GM21786 (cell line): ENCODE measurements at regions not wholly inside any gene's neighbourhood (a gene's known extent, or its start where the extent isn't known, plus 50 kb on each side); places are given as distances from the start of the nearest gene placed in this dataset.
"Not testable (repeated sequence)": the region's sequence is repeated elsewhere in the genome, so short reads cannot be mapped to it uniquely, and the experiment has no call there.

ENCODE experiments used
- ATAC-seq: cut with Tn5 transposase; IDR thresholded peaks from one replicate; pipeline ENCODE4 v1.9.1; 2021; ENCODE audit not compliant: unreplicated experiment

GRCh38 chr14:45727133-45727532 is 474.1 kb upstream of the MIS18BP1 start:
- ATAC-seq, result no peak

DNA sequence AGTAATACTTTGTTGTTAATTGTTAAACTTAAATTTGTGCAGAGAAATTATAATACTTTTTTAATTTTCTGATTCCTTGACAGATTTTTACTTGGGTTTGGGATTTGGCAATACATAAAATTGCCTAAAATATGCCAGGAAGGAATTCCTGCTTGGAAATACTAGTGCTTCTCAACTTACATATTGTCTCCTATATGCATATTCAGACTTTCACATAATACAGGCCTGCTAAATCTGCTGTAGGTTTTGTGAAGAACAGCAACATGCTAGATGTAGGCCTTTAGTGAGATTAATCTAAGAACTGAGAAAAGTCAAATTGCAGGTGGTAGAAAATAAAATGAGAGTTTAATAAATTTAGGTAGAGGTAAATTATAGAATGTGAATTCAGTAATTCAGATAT is 468.5 kb upstream of the MIS18BP1 start:
- no peak for ATAC-seq

GRCh38 chr14:45716572-45716971 is 463.6 kb upstream of the MIS18BP1 start:
- no peak for ATAC-seq

DNA sequence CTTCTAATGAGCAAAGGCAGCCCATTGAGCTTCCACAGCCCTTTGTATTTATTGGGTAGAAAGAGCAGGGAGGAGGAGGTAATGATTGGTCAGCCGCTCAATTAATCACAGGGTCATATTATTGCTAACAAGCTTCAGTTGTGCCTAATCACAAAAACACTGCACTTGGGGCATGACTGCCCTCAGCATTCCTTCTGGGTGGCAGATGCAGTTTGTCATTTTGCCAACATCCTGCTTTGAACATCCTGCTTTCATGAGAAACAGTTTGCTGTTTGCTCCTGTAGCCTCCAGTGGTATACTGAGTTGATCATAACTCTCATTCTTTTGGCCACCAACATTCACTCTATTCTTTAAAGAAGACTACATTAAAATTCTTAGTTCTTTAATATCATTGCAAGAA is 462.9 kb upstream of the MIS18BP1 start:
- no peak for ATAC-seq

DNA sequence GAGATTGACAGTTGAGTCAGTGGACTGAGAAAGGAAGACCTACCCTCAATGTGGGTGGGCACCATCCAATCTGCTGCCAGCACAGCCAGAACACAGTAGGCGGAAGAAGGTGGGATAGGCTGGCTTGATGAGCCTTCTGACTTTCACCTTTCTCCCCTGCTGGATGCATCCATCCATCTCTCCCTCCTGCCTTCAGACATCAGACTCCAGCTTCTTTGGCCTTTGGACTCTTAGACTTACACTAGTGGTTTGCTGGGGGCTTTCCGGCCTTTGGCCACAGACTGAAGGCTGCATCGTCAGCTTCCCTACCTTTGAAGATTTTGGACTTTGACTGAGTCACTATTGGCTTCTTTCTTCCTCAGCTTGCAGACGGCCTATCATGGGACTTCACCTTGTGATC is 456.5 kb upstream of the MIS18BP1 start:
- ATAC-seq, result no peak

- ATAC-seq, result no peak
Observed at GRCh38 chr14:45705940-45706534, 453.0 kb upstream of the MIS18BP1 start.

GRCh38 chr14:45699471-45699870 is 446.5 kb upstream of the MIS18BP1 start:
- no peak for ATAC-seq

DNA sequence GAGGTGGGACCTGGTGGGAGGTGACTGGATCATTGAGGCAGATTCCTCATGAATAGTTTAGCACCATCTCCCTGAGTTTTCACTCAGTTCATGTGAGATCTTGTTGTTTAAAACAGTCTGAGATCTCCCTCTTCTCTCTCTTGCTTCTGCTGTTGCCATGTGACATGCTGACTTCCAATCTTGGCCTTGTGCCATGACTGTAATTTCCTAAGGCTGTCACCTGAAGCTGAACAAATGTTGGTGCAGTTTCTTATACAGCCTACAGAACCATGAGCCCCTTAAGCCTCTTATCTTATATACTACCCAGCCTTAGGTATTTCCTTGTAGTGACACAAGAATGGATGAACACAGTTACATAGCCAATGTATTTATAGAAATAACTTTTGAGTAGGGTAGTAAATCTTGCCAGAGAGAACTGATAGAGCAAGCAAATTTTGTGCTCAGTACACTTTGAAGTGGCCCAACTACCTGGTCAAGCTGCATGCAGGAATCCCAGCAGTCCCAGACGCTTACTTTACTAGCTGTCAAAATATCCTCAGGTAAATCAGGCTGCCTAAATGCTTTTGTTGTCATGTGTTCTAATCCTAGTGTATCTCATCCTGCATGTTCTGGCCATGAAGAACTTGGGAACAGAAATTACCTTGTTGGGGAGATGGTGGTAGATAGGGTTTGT is 445.6 kb upstream of the MIS18BP1 start:
- no peak for ATAC-seq

DNA sequence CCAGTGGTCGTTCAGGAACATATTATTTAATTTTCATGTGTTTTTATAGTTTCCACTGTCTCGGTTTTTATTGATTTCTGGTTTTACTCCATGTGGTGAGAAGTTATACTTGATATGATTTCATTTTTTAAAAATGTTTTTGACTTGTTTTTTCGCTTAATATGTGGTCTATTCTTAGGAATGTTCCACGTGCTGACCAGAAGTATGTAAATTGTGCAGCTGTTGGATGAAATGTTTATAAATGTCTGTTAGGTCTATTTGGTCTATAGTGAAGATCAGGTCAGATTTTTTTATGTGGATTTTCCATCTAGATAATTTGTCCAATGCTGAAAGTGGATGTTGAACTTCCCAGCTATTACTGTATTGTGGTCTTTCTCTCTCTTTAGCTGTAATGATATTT is 433.8 kb upstream of the MIS18BP1 start:
- no peak for ATAC-seq

DNA sequence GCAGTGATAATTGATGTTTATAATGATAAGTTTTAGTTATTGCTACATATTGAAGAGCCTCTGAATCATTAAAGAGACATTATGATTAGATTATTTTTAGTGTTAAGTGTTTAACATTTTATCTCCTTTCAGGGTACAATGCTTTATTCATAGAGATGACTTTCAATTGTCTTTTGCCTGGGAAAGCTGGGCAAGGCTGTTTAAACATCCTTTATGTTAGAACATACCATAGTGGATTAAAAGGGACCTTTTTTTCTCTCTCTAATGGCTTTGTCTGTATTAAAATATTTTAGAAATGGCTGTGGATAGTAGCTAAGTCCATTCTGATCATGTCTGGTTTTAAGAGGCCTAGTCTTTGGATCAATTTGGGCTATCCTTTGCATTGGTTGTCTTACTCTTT is 427.5 kb upstream of the MIS18BP1 start:
- no peak for ATAC-seq

DNA sequence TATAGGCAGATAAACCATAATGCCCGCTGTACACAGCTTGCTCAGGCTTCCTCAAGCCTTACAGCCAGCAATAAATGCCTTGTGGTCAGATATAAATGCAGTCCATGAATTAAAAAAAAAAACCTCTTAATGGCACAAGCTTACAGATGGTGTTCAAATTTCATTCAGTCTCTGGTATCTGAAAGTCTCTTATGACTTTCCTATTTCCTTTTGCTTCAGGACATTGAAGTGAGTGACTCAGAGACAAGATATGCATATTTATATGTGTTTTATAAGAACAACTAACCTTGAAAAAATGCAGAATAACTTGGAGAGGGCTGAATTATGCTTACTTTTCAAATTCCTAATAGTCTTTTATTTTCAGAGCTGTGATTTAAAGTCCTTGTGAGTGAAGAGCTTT is 426.9 kb upstream of the MIS18BP1 start:
- ATAC-seq, result no peak

- ATAC-seq, result no peak
Observed at GRCh38 chr14:45678163-45678562, 425.2 kb upstream of the MIS18BP1 start.

- no peak for ATAC-seq
Observed at GRCh38 chr14:45673420-45673819, 420.4 kb upstream of the MIS18BP1 start.

- ATAC-seq, result no peak
Observed at GRCh38 chr14:45664668-45665356, 411.8 kb upstream of the MIS18BP1 start.

DNA sequence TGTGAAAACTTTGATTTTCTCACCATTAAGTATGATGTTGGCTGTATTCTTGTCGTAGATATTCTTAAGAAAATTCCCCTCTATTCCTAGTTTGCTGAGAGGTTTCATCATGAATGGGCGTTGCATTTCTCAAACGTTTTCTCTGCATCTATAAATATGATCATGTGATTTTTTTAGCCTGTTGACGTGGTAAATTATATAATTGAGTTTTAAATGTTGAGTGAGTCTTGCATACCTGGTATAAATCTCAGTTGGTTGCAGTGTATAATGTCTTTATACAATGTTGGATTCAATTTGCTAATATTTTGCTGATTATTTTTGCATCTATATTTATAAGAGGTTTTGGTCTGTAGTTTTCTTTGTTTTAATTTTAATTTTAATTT is 405.9 kb upstream of the MIS18BP1 start:
- no peak for ATAC-seq

DNA sequence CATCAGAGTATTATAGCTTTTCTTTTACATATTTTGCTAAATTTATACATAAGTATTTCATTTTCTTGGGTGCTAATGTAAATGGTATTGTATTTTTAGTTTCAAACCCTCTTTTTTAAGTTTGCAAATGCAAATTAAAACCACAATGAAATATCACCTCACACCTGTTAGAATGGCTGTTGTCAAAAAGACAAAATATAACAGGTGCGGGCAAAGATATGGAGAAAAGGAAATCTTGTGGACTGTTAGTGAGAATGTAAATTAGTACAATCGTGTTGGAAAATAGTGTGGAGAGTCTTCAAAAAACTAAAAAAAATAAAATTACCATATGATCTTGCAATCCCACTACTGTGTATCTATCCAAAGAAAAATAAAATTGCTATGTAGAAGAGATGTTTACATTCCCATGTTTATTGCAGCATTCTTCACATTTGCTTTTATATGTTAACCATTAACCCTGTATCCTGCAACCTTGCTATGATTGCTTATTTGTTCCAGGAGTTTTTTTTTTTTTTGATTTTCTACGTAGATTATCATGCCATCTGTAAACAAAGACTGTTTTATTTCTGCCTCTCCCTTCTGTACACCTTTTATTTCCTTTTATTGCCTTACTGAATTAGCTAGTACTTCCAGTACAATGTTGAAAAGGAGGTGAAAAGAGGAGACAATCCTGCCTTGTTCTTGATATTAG is 405.4 kb upstream of the MIS18BP1 start:
- no peak for ATAC-seq

DNA sequence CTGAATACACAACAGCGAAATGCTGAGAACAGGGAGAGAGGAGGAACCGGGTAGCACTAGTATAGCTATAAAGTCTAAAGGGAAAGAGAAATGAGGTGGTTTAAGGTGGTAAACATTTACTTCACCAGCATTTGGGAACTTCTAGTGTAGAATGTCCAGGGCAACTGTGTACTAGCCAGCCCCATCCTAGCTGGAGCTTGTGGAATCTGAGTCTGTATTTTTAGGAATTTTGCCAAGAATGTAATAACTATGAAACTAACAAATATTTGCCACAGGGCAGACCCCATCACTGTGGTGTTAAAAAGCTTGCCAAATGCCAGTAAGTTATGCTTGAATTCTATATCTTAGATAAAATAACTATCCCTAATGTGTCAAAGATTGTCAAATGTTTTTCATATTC is 398.9 kb upstream of the MIS18BP1 start:
- no peak for ATAC-seq

DNA sequence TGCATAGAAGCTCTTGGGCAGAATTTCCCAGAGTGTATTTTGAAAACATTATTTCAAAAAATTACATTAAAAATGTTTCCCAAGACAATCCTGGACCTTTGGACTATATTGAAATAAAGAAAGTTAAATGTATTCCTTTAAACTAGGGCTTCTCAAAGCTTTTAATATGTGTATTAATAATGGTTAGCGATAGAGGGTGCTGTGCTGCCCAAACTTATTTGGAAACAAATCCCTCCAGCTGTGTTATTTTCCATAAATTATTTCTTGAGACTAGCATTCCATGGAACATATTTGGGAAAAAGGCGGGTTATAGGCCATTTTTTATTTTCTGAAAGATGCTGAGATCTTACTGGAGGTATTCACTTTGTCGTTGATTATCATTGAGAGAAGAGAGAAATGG is 397.8 kb upstream of the MIS18BP1 start:
- no peak for ATAC-seq

DNA sequence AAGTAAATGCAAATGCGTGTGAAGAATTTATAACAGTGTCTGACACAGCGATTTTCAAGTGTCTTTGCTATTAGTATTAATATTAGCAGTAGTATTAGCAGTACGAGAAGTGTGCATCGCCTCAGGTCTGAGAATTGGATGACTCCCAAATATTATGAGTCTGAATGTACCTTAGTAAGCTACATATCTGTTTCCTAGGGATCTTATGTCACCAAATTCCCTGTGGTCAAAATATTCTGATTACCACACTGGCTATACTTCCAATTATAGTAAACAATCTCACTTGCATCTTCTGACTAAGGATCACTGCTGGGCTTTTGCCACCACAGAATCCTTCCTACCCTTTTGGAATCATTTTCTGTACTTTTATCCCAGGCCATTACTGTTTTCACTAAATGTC is 396.0 kb upstream of the MIS18BP1 start:
- ATAC-seq, result no peak

DNA sequence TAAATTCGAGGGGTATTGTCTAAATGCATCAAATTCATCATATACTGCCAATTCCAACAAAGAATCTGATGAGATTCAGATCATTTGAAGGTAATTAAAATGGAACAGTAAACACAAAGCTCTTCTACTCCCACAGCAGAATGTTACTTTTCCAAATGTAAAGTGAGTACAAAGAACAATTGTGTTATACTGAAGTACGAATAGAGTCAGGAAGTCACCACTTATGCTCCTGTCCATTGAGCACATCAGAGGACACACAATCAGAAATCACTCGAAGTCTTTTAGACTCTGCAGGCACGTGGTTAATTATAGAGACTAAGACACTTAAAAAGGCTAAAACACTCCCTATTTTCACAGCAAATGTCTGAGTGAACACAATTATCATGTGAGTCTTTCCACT is 388.5 kb upstream of the MIS18BP1 start:
- no peak for ATAC-seq

DNA sequence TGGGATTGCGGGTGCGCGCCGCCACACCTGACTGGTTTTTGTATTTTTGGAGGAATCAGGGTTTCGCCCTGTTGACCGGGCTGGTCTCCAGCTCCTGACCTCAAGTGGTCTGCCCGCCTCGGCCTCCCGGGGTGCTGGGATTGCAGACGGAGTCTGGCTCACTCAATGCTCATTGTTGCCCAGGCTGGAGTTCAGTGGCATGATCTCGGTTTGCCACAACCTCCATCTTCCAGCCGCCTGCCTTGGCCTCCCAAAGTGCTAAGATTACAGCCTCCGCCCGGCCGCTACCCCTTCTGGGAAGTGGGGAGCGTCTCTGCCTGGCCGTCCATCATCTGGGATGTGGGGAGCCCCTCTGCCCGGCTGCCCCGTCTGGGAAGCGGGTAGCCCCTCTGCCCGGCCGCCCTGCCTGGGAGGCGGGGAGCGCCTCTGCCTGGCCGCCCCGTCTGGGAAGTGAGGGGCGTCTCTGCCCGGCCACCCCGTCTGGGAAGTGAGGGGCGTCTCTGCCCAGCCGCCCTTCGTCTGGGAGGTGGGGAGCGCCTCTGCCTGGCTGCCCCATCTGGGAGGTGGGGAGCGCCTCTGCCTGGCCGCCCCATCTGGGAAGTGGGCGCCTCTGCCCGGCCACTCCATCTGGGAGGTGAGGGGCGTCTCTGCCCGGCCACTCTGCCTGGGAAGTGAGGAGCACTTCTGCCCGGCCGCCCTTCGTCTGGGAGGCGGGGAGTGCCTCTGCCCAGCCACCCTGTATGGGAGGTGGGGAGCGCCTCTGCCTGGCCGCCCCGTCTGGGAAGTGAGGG is 381.8 kb upstream of the MIS18BP1 start:
- not testable (repeated sequence) for ATAC-seq
